ENCODE measurements at regions not wholly inside any gene's neighbourhood (a gene's known extent, or its start where the extent isn't known, plus 50 kb on each side); places are given as distances from the start of the nearest gene placed in this dataset.
A peak's percentile ranks its signal among the peaks of the same experiment; 100 is the strongest.

DNA sequence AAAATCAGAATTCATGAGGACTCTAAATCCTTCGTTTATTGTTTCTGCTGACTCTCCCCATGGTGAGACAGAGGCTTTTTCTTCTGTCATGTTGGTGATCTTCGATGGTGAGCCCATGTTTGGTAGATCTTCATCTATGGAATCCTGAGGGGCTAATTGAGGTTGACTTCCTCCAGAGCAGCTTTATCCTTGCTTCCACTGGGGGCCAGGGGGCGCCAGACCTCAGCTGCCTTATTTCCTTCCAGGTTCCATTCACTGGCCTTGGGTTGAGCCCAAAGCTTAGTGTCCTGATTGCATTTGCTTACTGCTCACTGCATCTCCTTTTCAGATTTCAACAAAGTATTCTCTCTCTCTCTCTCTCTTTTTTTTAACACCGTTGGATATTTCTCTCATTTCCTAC lies 80.7 kb downstream of the GCC1 start:
- in situ Hi-C loops (cut with HindIII; ENCODE audit: extremely low pct_ligation_motif_present, low pct_unique_long_range_greater_than_20kb) = loop anchor here (25.0 kb wide), 1 partner anchor 692 kb away; no protein-coding TSS in a partner anchor
- Histone ChIP-seq H3K9me3 (ENCODE audit: low read length) (no peaks in the 10 kb centered on the region), H3K9ac (ENCODE audit: insufficient read depth, low read depth, low read length) (no peak overlapping the region), H2AFZ (ENCODE audit: low read length) (no peak overlapping the region), H3K79me2 (ENCODE audit: insufficient read depth, low read length) (no peaks in the 10 kb centered on the region), H3K4me1 (ENCODE audit: insufficient read depth, low read length) (no peaks in the 10 kb centered on the region), H3K36me3 (replicated peaks in 1 of 2; ENCODE audit: control insufficient read depth in 1 of 2, insufficient read depth in 2 of 2, low read length in 2 of 2) (no peaks in the 10 kb centered on the region), H3K4me3 (replicated peaks in 1 of 3; ENCODE audit: insufficient read depth in 1 of 3, low read depth in 2 of 3, low read length in 3 of 3) (no peak overlapping the region), H3K27me3 (ENCODE audit: control insufficient read depth in 1 of 2, insufficient read depth in 2 of 2, low read length in 2 of 2) (no peaks in the 10 kb centered on the region; a peak in 1 of 5 replicates), H3K27ac (ENCODE audit: extremely low read length, insufficient read depth, low read length) (no peak overlapping the region), H3K4me2 (ENCODE audit: low read depth, low read length) (no peak overlapping the region), H4K20me1 (ENCODE audit: insufficient read depth, low read length) (no peaks in the 10 kb centered on the region)
- BruUV-seq (replicated peaks) = no TSS peak
- peak; percentile 84 for ATAC-seq
- ChIA-PET POLR2A (no interaction called here), CTCF (ENCODE audit: low intra/inter-chr PET ratio, low total read pairs) (interaction anchor here (1.9 kb wide), 1 partner anchor 124 kb away, joined by 7 read pairs; no protein-coding TSS in a partner anchor)
- FAIRE-seq = peak; percentile 48
- intact Hi-C loops (cut with micrococcal nuclease; ENCODE audit: unreplicated experiment) = loop anchor here (1.0 to 10.0 kb wide), 3 partner anchors 74 to 710 kb away; no protein-coding TSS in a partner anchor
- DNase-seq (ENCODE audit: low spot score) = peak; percentile 22
- 2% methylated on average over 4 of the region's 4 CpGs for WGBS (ENCODE audit: low lambda C conversion rate)
- TF ChIP-seq SATB2 (CRISPR knock-in tag; IDR thresholded peaks at IDR 0.05) = no peak
- no peak for TF ChIP-seq HBP1 (CRISPR knock-in tag; IDR thresholded peaks at IDR 0.05; ENCODE audit: low read depth)
- peak; percentile 70 for TF ChIP-seq SMC3 (IDR thresholded peaks at IDR 0.05; ENCODE audit: low read length)
- no peak for TF ChIP-seq ZFP82 (CRISPR knock-in tag; IDR thresholded peaks at IDR 0.05; ENCODE audit: borderline replicate concordance)
- TF ChIP-seq STAG1 (CRISPR knock-in tag; IDR thresholded peaks at IDR 0.05) = peak; percentile 52
- no peak for TF ChIP-seq CREBL2 (CRISPR knock-in tag; IDR thresholded peaks at IDR 0.05; ENCODE audit: borderline replicate concordance)
- no peak for TF ChIP-seq SP1 (IDR thresholded peaks at IDR 0.05)
- TF ChIP-seq SP1 (CRISPR knock-in tag; IDR thresholded peaks at IDR 0.05) = no peak
- TF ChIP-seq KLF15 (CRISPR knock-in tag; IDR thresholded peaks at IDR 0.05; ENCODE audit: borderline replicate concordance) = no peak
- TF ChIP-seq, protein P1, sequence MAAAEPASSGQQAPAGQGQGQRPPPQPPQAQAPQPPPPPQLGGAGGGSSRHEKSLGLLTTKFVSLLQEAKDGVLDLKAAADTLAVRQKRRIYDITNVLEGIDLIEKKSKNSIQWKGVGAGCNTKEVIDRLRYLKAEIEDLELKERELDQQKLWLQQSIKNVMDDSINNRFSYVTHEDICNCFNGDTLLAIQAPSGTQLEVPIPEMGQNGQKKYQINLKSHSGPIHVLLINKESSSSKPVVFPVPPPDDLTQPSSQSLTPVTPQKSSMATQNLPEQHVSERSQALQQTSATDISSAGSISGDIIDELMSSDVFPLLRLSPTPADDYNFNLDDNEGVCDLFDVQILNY (CRISPR knock-in tag; conservative IDR thresholded peaks at IDR 0.05) = no peak
- TF ChIP-seq TAF1 (CRISPR knock-in tag; IDR thresholded peaks at IDR 0.05) = no peak
- no peak for TF ChIP-seq SIN3A (IDR thresholded peaks at IDR 0.05; ENCODE audit: borderline replicate concordance, low read depth, low read length)
- no peak for TF ChIP-seq ZNF724P (CRISPR knock-in tag; IDR thresholded peaks at IDR 0.05; ENCODE audit: borderline replicate concordance)
- TF ChIP-seq FIP1L1 (IDR thresholded peaks at IDR 0.05; ENCODE audit: borderline replicate concordance, insufficient read depth, low read depth, low read length) = no peak
- TF ChIP-seq MEF2D (CRISPR knock-in tag; IDR thresholded peaks at IDR 0.05) = no peak
- peak; percentile 67 for TF ChIP-seq CTCF (CRISPR knock-in tag; IDR thresholded peaks at IDR 0.05)
- TF ChIP-seq, protein P2, sequence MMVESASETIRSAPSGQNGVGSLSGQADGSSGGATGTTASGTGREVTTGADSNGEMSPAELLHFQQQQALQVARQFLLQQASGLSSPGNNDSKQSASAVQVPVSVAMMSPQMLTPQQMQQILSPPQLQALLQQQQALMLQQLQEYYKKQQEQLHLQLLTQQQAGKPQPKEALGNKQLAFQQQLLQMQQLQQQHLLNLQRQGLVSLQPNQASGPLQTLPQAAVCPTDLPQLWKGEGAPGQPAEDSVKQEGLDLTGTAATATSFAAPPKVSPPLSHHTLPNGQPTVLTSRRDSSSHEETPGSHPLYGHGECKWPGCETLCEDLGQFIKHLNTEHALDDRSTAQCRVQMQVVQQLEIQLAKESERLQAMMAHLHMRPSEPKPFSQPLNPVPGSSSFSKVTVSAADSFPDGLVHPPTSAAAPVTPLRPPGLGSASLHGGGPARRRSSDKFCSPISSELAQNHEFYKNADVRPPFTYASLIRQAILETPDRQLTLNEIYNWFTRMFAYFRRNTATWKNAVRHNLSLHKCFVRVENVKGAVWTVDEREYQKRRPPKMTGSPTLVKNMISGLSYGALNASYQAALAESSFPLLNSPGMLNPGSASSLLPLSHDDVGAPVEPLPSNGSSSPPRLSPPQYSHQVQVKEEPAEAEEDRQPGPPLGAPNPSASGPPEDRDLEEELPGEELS (CRISPR knock-in tag; IDR thresholded peaks at IDR 0.05) = no peak
